ENCODE measurements at regions not wholly inside any gene's neighbourhood (a gene's known extent, or its start where the extent isn't known, plus 50 kb on each side); places are given as distances from the start of the nearest gene placed in this dataset.

- TF ChIP-seq TAF1 (IDR thresholded peaks at IDR 0.05; ENCODE audit: borderline replicate concordance, low read depth, low read length) (no peak), CTCF (IDR thresholded peaks at IDR 0.05) (no peak), REST (IDR thresholded peaks at IDR 0.05; ENCODE audit: low read depth, low read length) (no peak), POLR2AphosphoS5 (IDR thresholded peaks at IDR 0.05; ENCODE audit: low read depth, low read length) (no peak), RAD21 (IDR thresholded peaks at IDR 0.05; ENCODE audit: low read length) (no peak), USF2 (IDR thresholded peaks at IDR 0.05; ENCODE audit: borderline replicate concordance, low read depth, low read length) (no peak), SMC3 (IDR thresholded peaks at IDR 0.05; ENCODE audit: low read depth, low read length) (no peak), NRF1 (IDR thresholded peaks at IDR 0.05; ENCODE audit: low read depth, low read length) (no peak), MAX (IDR thresholded peaks at IDR 0.05; ENCODE audit: low read depth) (no peak)
Measured at GRCh38 chr21:41647806-41648561, 118.9 kb downstream of the RIPK4 start.

Data from SK-N-SH (cell line).